T-helper 2 cell treated with Interferon-gamma antibody and Interleukin-4, amounts not matched to agents 5 μg/mL and 100 μg/mL, for 36 hours (primary cell): ENCODE measurements at regions not wholly inside any gene's neighbourhood (a gene's known extent, or its start where the extent isn't known, plus 50 kb on each side); places are given as distances from the start of the nearest gene placed in this dataset.

Experiments used
- DNase-seq: peaks from one replicate; pipeline ENCODE4 v3.0.0; 2021; ENCODE audit warnings: low spot score
- H3K27ac Mint-ChIP-seq: one replicate; pipeline ENCODE4 v1.8.0; 2021; ENCODE audit warnings: mild to moderate bottlenecking, mixed read lengths
- H3K27me3 Mint-ChIP-seq: one replicate; pipeline ENCODE4 v1.8.0; 2021; ENCODE audit warnings: low read depth, mixed read lengths
- H3K36me3 Mint-ChIP-seq: one replicate; pipeline ENCODE4 v1.8.0; 2021; ENCODE audit warnings: low read depth, mixed read lengths
- H3K4me1 Mint-ChIP-seq: one replicate; pipeline ENCODE4 v1.8.0; 2021; ENCODE audit warnings: low read depth, mixed read lengths
- H3K4me3 Mint-ChIP-seq: one replicate; pipeline ENCODE4 v1.8.0; 2022; ENCODE audit warnings: mild to moderate bottlenecking, moderate library complexity, mixed read lengths
- H3K9me3 Mint-ChIP-seq: one replicate; pipeline ENCODE4 v1.8.0; 2021; ENCODE audit warnings: mixed read lengths

DNA sequence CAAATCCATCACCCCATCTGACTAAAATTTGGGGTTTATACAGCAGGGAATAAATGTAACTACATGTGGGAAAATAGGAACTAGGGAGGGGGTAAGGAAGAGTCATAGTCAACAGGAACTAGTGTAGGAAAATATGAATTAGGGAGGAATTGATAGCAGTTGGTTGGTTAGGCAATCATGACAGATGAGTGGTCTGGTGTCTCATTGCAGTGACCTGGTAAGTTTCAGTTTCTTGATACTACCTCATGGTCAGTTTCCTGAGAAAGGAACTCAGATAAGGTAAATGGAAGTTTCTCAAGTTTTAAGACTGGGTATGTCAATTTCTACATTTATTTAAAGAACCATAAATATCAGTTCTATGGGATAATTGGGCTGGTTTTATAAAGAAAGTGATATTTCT lies 442.3 kb downstream of the NPIPA7 start:
- DNase-seq, result no peak
- Mint-ChIP-seq H3K9me3 (peaks cover 25% of the 10 kb centered on the region), H3K36me3 (no peaks in the 10 kb centered on the region), H3K4me1 (no peaks in the 10 kb centered on the region), H3K27ac (no peak overlapping the region), H3K27me3 (no peaks in the 10 kb centered on the region), H3K4me3 (no peak overlapping the region)

DNA sequence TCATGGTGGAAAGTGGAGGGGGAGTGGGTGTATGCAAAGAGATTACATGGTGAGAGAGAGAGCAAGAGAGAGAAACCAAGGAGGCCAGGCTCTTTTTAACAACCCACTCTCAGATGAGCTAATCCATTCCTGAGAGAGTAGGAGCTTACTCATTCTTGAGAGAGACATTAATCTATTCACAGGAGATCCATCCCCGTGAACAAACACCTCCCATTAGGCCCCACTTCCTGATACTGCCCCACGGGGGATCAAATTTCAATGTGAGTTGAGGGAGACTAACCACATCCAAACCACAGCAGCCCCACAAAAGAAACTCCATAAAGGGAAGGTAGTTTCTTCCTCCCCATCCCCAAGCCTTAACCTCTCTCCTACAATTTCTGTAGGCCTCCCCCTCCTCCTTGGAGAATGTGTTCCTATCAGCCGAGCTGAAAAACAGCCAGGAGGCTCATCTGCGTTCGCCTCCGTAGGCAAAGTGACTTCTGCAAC lies 450.0 kb downstream of the NPIPA7 start:
- no peaks in the 10 kb centered on the region for H3K4me1 Mint-ChIP-seq
- H3K4me3 Mint-ChIP-seq, result no peak overlapping the region
- H3K27ac Mint-ChIP-seq, result no peak overlapping the region
- no peak for DNase-seq
- H3K9me3 Mint-ChIP-seq, result no peaks in the 10 kb centered on the region
- H3K27me3 Mint-ChIP-seq, result no peaks in the 10 kb centered on the region
- no peaks in the 10 kb centered on the region for H3K36me3 Mint-ChIP-seq

DNA sequence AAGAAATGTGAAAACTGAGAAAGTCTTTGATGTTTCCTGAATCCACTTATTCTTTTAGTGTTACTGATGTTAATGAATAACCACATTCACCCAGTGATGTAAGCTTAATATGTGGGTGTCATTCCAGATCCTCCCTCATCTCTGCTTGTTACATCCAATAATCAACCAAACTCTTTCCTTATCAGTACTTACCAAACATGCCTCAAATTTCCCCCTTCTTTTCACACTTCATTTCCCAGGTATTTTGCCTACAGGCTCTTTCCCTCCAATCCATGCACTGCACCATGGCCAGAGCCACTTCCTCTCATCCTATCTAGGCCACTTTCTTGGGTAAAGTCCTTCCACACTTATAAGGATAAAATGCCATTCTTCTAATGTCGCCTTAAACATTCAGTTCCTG lies 451.5 kb downstream of the NPIPA7 start:
- no peak for DNase-seq
- Mint-ChIP-seq H3K27ac (no peak overlapping the region), H3K4me1 (no peaks in the 10 kb centered on the region), H3K36me3 (no peaks in the 10 kb centered on the region), H3K4me3 (no peak overlapping the region), H3K27me3 (no peaks in the 10 kb centered on the region), H3K9me3 (peaks cover 9% of the 10 kb centered on the region)

DNA sequence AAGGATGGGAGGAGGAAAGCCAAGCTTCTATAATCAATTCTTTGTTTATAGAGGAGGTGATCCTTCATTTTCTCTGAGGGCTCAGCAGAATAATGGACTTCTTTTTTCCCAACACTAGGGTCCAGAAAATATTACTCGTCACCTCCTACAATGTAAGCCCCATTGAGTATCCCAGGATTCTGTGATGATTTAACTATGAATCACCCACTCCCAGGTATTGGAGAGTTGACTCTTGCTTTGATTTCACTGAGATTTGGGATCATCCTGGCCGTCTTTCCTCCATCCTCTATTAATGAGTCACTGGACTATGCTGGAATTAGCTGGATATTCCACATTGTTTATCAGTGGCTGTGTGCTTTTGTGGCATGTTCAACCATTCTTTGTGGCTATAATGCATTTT lies 452.0 kb downstream of the NPIPA7 start:
- DNase-seq, result no peak
- Mint-ChIP-seq H3K4me3 (no peak overlapping the region), H3K27me3 (no peaks in the 10 kb centered on the region), H3K27ac (no peak overlapping the region), H3K36me3 (no peaks in the 10 kb centered on the region), H3K4me1 (no peaks in the 10 kb centered on the region), H3K9me3 (peaks cover 9% of the 10 kb centered on the region)

DNA sequence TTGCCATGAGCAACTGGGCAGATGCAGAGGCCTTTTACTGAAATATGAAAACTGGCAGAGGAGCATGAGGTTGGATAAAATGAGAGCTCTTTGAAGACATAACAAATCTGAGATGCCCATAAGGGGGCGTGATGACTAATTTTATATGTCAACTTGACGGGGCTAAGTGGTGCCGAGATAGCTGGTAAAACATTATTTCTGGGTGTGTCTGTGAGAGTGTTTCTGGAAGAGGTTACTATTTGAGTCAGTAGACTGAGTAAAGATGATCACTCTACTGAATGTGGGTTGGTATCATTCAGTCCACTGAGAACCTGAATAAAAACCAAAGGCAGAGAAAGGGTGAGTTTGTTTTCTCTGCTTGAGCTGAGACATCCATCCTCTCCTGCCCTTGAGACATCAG lies 454.2 kb downstream of the NPIPA7 start:
- no peaks in the 10 kb centered on the region for H3K4me1 Mint-ChIP-seq
- no peaks in the 10 kb centered on the region for H3K27me3 Mint-ChIP-seq
- H3K9me3 Mint-ChIP-seq, result peaks cover 9% of the 10 kb centered on the region
- H3K4me3 Mint-ChIP-seq, result no peak overlapping the region
- no peak overlapping the region for H3K27ac Mint-ChIP-seq
- H3K36me3 Mint-ChIP-seq, result no peaks in the 10 kb centered on the region
- no peak for DNase-seq

DNA sequence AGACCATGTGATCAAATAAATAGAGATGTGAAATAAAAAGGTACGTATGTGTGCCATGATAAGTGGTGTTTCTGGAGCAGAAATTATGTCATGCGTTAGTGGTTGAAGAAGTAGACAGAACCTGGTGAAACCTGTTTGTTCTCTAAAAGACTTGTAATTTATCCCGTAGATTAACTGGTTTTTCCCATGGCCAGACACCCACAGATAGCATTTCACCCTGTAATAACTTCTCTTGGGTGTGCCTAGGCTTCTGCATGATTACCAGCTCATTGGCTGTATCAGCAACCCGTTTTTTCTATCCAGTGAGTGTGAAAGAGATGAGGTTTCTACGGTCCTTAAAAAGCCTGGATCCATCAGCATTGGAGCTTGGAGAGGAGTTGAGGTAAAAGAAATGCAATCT lies 471.3 kb downstream of the NPIPA7 start:
- H3K27ac Mint-ChIP-seq, result no peak overlapping the region
- H3K4me3 Mint-ChIP-seq, result no peak overlapping the region
- H3K27me3 Mint-ChIP-seq, result no peaks in the 10 kb centered on the region
- H3K9me3 Mint-ChIP-seq, result no peaks in the 10 kb centered on the region
- DNase-seq, result no peak
- H3K36me3 Mint-ChIP-seq, result no peaks in the 10 kb centered on the region
- H3K4me1 Mint-ChIP-seq, result no peaks in the 10 kb centered on the region

DNA sequence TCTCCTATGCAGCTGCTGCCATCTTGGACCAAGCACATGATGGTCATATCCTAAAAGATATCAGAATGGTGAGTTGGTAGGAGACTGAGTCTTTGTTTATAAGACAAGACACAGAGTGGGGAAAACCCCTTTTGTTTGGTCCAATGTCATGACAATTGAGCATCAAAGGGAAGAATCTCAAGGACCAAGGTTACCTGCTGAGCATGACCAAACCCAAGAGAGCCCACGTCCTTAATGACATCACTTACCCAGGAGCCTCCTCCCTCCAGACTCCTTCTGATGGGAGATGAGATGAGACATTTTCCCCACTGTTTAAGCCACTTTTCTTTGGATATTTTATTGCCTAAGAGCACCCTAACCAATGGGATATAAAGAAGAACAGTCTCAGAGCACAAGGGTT lies 478.1 kb downstream of the NPIPA7 start:
- no peaks in the 10 kb centered on the region for H3K4me1 Mint-ChIP-seq
- H3K36me3 Mint-ChIP-seq, result no peaks in the 10 kb centered on the region
- no peak overlapping the region for H3K4me3 Mint-ChIP-seq
- no peak for DNase-seq
- H3K9me3 Mint-ChIP-seq, result no peaks in the 10 kb centered on the region
- peaks cover 3% of the 10 kb centered on the region for H3K27me3 Mint-ChIP-seq
- no peak overlapping the region for H3K27ac Mint-ChIP-seq

DNA sequence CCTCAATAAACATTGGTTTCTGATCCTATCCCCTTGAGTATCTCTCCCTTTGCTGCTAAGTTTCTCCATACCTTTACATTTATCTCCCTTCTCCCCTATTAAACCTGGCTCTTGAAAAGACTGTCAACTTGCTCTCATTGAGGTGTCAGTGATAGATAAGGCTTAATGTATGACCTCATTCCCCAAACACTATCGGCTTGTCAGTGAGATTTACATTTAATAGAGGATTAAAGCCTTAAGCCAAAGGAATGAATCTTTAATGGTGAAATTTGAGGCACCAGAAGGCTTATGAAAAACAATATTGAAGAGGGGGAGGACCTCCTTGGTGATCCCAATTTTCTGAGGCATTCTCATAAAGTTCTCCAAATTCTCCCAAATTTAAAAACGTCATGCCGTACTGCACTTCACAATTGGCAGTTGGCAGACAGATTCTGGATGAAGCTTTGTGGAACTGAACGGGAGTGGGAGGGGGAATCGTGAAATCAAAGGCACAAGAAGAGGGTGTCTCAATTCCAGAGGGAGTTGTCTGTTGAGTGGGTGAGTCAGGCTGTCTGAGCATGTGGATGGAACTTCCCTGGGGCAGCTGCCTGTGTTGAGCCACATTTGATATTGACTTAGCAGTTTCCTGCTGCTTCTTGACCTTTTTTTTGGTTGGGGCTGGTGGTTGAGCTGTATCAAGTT lies 478.8 kb downstream of the NPIPA7 start:
- Mint-ChIP-seq H3K9me3 (no peaks in the 10 kb centered on the region), H3K27ac (no peak overlapping the region), H3K4me3 (no peak overlapping the region), H3K4me1 (no peaks in the 10 kb centered on the region), H3K36me3 (no peaks in the 10 kb centered on the region), H3K27me3 (peaks cover 3% of the 10 kb centered on the region)
- no peak for DNase-seq

DNA sequence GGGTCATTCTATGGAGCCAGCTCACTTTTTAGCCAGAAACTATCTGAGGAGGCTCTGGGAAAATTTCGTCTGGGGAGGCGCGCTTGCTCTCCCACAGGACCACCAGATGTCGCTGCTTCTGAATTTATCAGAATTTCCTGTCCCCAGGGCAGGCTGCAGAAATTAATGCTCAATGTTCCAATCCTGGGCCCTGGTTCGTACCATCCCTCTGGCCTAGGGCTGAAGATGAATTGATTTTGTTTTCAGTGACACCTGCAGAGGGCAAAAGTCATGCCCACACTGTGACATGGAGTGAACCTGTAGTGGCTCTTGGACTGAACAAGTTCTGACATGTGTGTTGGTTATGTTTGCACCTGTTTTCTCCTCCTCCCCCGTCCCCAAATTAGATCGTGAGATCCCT lies 482.6 kb downstream of the NPIPA7 start:
- no peak overlapping the region for H3K4me3 Mint-ChIP-seq
- no peaks in the 10 kb centered on the region for H3K4me1 Mint-ChIP-seq
- no peak overlapping the region for H3K27ac Mint-ChIP-seq
- peaks cover 3% of the 10 kb centered on the region for H3K27me3 Mint-ChIP-seq
- no peaks in the 10 kb centered on the region for H3K9me3 Mint-ChIP-seq
- DNase-seq, result peak; percentile 11
- H3K36me3 Mint-ChIP-seq, result no peaks in the 10 kb centered on the region

DNA sequence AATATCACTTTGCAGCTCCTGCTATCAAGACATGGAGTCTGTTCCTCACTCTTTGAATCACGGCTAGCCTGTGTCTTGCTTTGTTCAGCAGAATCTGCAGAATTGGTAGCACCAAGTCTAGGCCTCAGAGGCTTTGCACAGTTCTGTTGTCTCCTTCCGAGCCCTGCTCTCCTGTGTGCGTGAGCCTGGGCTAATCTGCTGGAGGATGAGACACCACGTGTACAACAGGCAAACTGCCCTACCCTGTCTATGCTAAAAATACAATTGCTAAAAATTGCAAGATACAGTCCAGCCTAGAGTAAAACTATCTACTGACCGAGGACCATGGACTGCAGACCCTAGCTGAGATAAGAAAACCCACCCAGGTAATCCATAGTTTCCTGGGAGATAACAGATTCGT lies 484.7 kb downstream of the NPIPA7 start:
- Mint-ChIP-seq H3K36me3 (no peaks in the 10 kb centered on the region), H3K27ac (no peak overlapping the region), H3K9me3 (no peaks in the 10 kb centered on the region), H3K27me3 (peaks cover 3% of the 10 kb centered on the region), H3K4me3 (no peak overlapping the region), H3K4me1 (no peaks in the 10 kb centered on the region)
- no peak for DNase-seq

DNA sequence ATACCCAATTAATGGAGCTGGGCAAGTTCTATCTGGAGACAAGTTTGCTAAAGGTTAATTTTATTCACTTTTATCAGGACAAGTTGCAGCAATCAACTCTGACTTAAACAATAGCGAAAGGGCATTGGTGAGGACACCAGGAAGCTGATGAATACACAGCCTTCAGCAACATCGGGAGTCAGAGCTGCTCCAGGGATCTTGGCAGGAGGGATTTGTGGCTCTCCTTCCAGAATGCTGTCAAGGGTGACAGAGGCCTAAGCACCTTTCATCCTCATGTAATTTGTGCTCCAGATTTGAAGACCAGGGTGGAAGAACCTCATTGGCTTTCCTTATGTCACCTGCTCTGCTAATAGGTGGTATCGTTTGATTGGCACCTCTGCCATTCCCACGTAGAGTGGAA lies 485.6 kb downstream of the NPIPA7 start:
- Mint-ChIP-seq H3K27ac (no peak overlapping the region), H3K36me3 (no peaks in the 10 kb centered on the region), H3K9me3 (no peaks in the 10 kb centered on the region)

DNA sequence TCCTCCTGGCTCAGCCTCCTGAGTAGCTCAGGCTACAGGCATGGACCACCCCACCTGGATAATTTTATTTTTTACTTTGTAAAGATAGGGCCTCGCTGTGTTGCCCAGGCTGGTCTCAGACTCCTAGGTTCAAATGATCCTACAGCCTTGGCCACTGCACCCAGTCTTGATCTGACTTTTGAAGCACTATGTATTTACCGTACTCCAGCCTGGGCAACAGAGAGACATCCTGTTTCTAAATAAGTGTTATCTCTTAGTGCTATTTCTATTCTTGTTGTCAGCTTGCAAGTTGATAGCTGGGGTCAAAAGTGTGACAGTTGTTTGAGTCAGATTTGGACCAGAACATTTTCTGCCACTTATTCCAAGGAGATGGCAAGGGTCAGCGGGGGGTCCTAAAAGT lies 486.4 kb downstream of the NPIPA7 start:
- no peak overlapping the region for H3K27ac Mint-ChIP-seq
- H3K27me3 Mint-ChIP-seq, result no peaks in the 10 kb centered on the region
- H3K36me3 Mint-ChIP-seq, result no peaks in the 10 kb centered on the region
- no peak for DNase-seq
- no peaks in the 10 kb centered on the region for H3K4me1 Mint-ChIP-seq
- H3K4me3 Mint-ChIP-seq, result no peak overlapping the region
- H3K9me3 Mint-ChIP-seq, result no peaks in the 10 kb centered on the region

More for the DNA sequence above, 485.6 kb downstream of the NPIPA7 start:
- Mint-ChIP-seq H3K4me3 (no peak overlapping the region), H3K4me1 (no peaks in the 10 kb centered on the region), H3K27me3 (peaks cover 3% of the 10 kb centered on the region)
- DNase-seq, result no peak

DNA sequence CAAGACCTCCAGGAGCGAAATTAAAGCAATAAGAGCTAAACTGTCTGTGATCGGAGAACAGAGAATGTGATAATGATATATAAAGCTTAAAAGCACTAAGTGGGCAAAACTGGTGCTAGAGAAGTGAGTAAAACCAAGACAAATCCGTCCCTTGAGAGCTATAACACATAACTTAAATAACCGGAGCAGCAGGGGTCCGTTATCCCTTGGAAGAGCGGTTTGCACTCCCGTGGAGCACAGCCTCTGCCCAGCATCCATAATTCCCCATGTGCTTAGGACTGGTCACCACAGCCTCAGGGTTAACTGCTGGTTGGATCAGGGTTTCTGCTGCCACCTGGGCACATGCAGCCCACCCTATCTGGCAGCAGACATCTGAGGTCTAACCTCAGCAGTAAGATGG lies 489.0 kb downstream of the NPIPA7 start:
- Mint-ChIP-seq H3K9me3 (no peaks in the 10 kb centered on the region), H3K27ac (no peak overlapping the region), H3K27me3 (no peaks in the 10 kb centered on the region), H3K4me3 (no peak overlapping the region), H3K4me1 (no peaks in the 10 kb centered on the region), H3K36me3 (no peaks in the 10 kb centered on the region)
- DNase-seq, result no peak

DNA sequence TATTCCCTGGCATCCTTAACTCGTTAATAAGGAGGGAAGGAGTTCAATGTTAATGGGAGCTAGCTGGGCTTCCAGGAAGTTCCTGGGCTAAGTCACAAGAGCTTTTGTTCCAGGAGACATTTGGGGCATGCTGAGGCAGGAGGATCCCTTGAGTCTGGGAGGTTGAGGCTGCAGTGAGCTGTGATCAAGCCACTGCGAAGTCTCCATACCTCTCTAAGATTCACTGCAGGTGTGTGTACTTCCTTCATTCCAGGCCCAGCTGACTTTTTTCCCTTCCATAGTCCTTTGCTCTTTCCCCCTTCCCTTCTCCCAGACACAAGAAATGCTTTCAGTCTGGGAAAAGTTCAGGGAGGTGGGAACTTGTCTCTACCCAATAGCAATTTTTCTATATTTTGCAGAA lies 489.8 kb downstream of the NPIPA7 start:
- no peak for DNase-seq
- Mint-ChIP-seq H3K27me3 (no peaks in the 10 kb centered on the region), H3K36me3 (no peaks in the 10 kb centered on the region), H3K4me3 (no peak overlapping the region), H3K9me3 (no peaks in the 10 kb centered on the region), H3K27ac (no peak overlapping the region), H3K4me1 (no peaks in the 10 kb centered on the region)

DNA sequence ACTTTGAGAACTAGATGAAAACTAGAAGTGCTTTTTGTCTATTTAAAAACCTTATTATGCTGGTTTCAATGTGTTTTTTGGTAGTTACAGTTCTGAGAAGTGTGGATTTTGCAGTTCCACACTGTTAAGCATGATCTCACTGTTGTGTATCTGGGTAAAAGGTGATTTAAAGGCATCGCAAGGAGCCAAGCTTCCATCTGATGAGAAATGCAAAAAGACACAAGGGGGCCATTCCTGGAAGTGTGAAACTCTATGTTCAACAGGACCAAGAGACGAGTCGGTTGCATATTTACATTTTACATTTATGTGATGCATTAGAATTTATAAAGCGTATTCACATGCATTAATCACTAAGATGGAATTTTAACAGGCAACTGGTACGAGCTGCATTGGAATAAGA lies 490.8 kb downstream of the NPIPA7 start:
- H3K4me1 Mint-ChIP-seq, result no peaks in the 10 kb centered on the region
- DNase-seq, result no peak
- H3K27me3 Mint-ChIP-seq, result no peaks in the 10 kb centered on the region
- no peak overlapping the region for H3K27ac Mint-ChIP-seq
- H3K9me3 Mint-ChIP-seq, result no peaks in the 10 kb centered on the region
- no peak overlapping the region for H3K4me3 Mint-ChIP-seq
- no peaks in the 10 kb centered on the region for H3K36me3 Mint-ChIP-seq
